Stimulated activated naive CD8-positive, alpha-beta T cell treated with anti-CD3 and anti-CD28 coated beads, Interleukin-15, Interleukin-2, amounts not matched to agents 100 ng/mL and 50 ng/mL, for 24 hours (primary cell): ENCODE measurements at regions not wholly inside any gene's neighbourhood (a gene's known extent, or its start where the extent isn't known, plus 50 kb on each side); places are given as distances from the start of the nearest gene placed in this dataset.

Experiments used
- H3K27ac Mint-ChIP-seq: one replicate; pipeline ENCODE4 v1.8.0; 2021; ENCODE audit warnings: mild to moderate bottlenecking, mixed read lengths
- H3K27me3 Mint-ChIP-seq: one replicate; pipeline ENCODE4 v1.8.0; 2021; ENCODE audit warnings: mixed read lengths
- H3K36me3 Mint-ChIP-seq: one replicate; pipeline ENCODE4 v1.8.0; 2021; ENCODE audit warnings: low read depth, mixed read lengths
- H3K4me1 Mint-ChIP-seq: one replicate; pipeline ENCODE4 v1.8.0; 2021; ENCODE audit warnings: low read depth, mixed read lengths
- H3K4me3 Mint-ChIP-seq: one replicate; pipeline ENCODE4 v1.8.0; 2021; ENCODE audit warnings: mild to moderate bottlenecking, mixed read lengths
- H3K9me3 Mint-ChIP-seq: one replicate; pipeline ENCODE4 v1.8.0; 2021; ENCODE audit warnings: mixed read lengths

- Mint-ChIP-seq H3K36me3 (no peaks in the 10 kb centered on the region), H3K4me1 (no peaks in the 10 kb centered on the region)
These were observed 785.3 kb downstream of the ARAP2 start for GRCh38 chr4:35459045-35459444.

DNA sequence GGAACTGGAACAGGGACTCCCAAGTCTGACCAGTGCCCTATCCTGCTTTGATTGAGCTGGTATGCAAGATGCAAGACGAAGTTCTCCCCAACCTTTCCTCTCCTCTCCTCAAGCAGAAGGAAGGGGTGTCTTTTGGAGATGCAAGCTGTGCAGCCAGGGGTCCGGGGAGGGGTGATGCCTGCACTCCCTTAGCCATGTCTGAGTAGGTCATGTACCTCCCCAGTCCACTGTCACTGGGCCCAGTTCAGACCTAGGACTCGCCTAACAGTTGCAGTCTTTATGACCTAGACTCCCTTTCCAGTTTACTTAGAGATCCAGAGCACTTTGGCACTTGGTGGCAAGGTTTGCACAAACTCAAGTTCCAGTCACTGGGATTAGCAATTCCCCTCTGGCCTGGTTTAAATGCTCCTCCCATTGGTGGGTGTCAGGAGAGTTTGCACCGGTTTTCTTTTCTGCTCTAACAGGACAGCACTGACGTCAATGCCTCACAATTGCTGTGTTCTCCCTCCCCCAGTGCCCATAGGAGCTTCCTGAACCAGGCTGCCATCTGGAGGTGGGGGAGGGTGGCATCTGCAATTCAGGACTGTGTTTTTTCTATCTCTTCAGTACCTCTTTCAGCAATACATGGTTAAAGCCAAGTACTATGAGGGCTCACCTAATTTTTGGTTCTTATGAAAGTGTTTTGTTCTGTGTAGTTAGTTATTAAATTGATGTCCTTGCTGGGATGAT lies 782.2 kb downstream of the ARAP2 start:
- H3K36me3 Mint-ChIP-seq: no peaks in the 10 kb centered on the region

More at GRCh38 chr4:35459045-35459444, 785.3 kb downstream of the ARAP2 start:
- Mint-ChIP-seq H3K4me3 (no peak overlapping the region), H3K27ac (no peak overlapping the region), H3K27me3 (no peaks in the 10 kb centered on the region), H3K9me3 (peaks cover 12% of the 10 kb centered on the region)

DNA sequence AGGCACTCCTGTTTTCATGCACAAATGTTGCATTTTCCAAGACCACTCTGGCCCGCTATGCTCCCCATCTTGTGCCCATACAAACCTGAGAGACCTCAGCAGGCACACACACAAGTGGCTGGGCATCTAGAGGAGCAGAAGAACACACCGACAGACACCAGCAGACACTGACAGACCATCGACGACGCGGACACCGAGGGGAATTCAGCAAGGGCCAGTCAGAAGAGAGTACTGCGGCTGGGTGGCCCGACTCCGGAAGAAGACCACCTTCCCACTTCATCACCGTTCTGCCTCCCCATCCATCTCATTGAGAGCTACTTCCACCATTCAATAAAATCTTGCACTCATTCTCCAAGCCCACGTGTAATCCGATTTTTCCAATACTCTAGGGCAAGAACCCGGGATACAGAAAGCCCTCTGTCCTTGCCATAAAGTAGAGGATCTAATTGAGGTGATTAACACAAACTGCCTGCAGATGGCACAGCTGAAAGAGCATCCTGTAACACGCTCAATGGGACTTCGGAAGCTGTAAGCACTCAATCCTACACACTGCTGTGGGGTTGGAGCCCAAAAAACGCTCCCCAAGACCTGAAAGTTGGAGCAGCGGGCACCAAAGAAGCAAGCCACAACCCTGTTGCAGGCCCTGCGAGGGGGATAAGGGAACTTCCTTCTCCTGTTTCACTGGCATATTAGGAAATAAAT lies 780.9 kb downstream of the ARAP2 start:
- H3K36me3 Mint-ChIP-seq: no peaks in the 10 kb centered on the region
- no peaks in the 10 kb centered on the region for H3K27me3 Mint-ChIP-seq
- no peak overlapping the region for H3K4me3 Mint-ChIP-seq
- no peaks in the 10 kb centered on the region for H3K4me1 Mint-ChIP-seq
- peaks cover 4% of the 10 kb centered on the region for H3K9me3 Mint-ChIP-seq
- H3K27ac Mint-ChIP-seq: no peak overlapping the region

More for the DNA sequence above, 782.2 kb downstream of the ARAP2 start:
- H3K9me3 Mint-ChIP-seq: peaks cover 9% of the 10 kb centered on the region
- H3K4me1 Mint-ChIP-seq: no peaks in the 10 kb centered on the region
- H3K4me3 Mint-ChIP-seq: no peak overlapping the region
- H3K27ac Mint-ChIP-seq: no peak overlapping the region
- H3K27me3 Mint-ChIP-seq: no peaks in the 10 kb centered on the region

DNA sequence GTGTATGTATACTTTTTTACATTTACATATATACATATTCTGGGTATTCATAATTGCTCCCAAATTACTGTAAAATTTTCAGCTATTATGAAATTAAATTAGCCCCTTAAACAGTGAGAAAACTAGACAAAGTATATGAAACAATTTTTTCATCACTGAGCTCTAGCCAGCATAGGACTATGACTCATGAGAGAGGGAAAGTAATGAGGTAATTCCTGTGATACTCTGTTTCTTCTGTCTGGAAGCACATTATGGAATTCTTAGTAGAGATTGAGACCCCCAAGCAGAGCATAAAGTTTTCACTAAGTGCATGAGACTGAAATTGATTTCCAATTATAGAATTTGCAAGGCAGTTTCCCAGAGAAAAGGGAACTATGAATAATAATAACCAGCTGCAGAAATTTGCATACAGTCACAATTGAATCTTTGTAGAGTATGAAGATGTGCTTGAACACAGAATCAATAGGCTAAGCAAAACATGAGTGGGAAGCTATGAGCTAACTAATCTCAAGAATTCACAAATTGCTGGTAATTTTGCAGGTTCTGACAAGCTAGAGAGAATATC lies 779.3 kb downstream of the ARAP2 start:
- no peak overlapping the region for H3K4me3 Mint-ChIP-seq
- no peaks in the 10 kb centered on the region for H3K27me3 Mint-ChIP-seq
- H3K4me1 Mint-ChIP-seq: no peaks in the 10 kb centered on the region
- H3K36me3 Mint-ChIP-seq: no peaks in the 10 kb centered on the region
- H3K27ac Mint-ChIP-seq: no peak overlapping the region
- peaks cover 2% of the 10 kb centered on the region for H3K9me3 Mint-ChIP-seq

DNA sequence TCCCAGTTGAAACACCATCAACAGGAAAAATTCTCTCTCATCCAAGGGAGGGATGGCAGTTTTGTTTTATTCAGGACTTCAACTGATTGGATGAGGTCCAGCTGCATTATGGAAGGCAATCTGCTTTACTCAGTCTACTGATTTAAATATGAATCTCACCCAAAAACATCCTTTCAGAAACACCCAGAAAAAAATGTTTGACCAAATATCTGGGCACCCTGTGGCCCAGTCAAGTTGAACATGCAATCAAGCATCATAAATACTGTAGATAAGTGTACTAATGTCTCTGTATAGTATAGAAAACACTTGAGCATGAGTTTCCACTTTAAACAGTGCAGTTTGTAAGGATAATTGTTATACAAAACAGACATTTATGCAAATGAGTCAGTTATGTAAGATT lies 753.2 kb downstream of the ARAP2 start:
- Mint-ChIP-seq H3K27ac (no peak overlapping the region), H3K27me3 (no peaks in the 10 kb centered on the region), H3K9me3 (no peaks in the 10 kb centered on the region), H3K4me3 (no peak overlapping the region), H3K4me1 (no peaks in the 10 kb centered on the region), H3K36me3 (no peaks in the 10 kb centered on the region)

GRCh38 chr4:35493977-35494376 lies 750.3 kb downstream of the ARAP2 start:
- no peak overlapping the region for H3K4me3 Mint-ChIP-seq

GRCh38 chr4:35494955-35495354 lies 749.4 kb downstream of the ARAP2 start:
- Mint-ChIP-seq H3K4me3 (no peak overlapping the region), H3K9me3 (no peaks in the 10 kb centered on the region), H3K27ac (no peak overlapping the region), H3K4me1 (no peaks in the 10 kb centered on the region), H3K27me3 (no peaks in the 10 kb centered on the region), H3K36me3 (no peaks in the 10 kb centered on the region)

More at GRCh38 chr4:35493977-35494376, 750.3 kb downstream of the ARAP2 start:
- Mint-ChIP-seq H3K9me3 (no peaks in the 10 kb centered on the region), H3K27me3 (no peaks in the 10 kb centered on the region), H3K4me1 (no peaks in the 10 kb centered on the region), H3K36me3 (no peaks in the 10 kb centered on the region), H3K27ac (no peak overlapping the region)

DNA sequence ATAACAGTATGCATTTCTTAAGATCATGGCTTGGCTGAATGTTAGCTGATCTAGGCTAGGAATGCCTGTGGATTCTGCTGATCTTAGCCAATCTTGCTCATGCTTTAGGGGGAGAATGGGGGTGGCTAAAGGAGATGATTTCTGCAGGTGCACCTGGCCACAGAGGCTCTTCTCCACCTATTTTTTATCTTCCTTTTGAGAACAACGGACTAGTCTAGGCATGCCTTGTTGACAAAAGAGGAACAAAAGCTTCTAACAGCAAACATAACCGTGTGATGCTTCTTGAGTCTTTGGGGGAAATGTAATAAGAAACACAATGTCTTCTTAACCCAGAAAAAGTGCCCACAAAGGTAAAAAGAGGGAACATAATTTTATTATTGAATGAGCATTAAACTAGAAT lies 743.5 kb downstream of the ARAP2 start:
- Mint-ChIP-seq H3K9me3 (no peaks in the 10 kb centered on the region), H3K4me3 (no peak overlapping the region), H3K27me3 (no peaks in the 10 kb centered on the region), H3K4me1 (no peaks in the 10 kb centered on the region), H3K27ac (no peak overlapping the region), H3K36me3 (no peaks in the 10 kb centered on the region)

DNA sequence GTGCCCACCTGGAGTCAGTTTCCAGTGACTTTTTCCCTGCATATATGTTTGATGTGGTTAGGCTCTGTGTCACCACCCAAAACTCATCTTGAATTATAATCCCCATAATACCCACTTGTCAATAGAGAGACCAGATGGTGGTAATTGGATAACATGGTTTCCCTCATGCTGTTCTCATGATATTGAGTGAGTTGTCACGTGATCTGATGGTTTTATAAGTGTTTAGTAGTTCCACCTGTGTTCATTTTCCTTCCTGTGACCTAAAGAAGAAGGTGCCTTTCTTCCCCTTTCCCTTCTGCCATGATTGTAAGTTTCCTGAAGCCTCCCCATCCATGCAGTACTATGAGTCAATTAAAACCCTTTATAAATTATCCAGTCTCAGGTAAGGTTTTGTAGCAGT lies 740.9 kb downstream of the ARAP2 start:
- Mint-ChIP-seq H3K27ac (no peak overlapping the region), H3K9me3 (no peaks in the 10 kb centered on the region), H3K4me1 (no peaks in the 10 kb centered on the region), H3K4me3 (no peak overlapping the region), H3K27me3 (no peaks in the 10 kb centered on the region), H3K36me3 (no peaks in the 10 kb centered on the region)

- H3K9me3 Mint-ChIP-seq: no peaks in the 10 kb centered on the region
- no peaks in the 10 kb centered on the region for H3K27me3 Mint-ChIP-seq
- no peaks in the 10 kb centered on the region for H3K36me3 Mint-ChIP-seq
- no peak overlapping the region for H3K27ac Mint-ChIP-seq
- H3K4me1 Mint-ChIP-seq: no peaks in the 10 kb centered on the region
- no peak overlapping the region for H3K4me3 Mint-ChIP-seq
These were observed 738.2 kb downstream of the ARAP2 start for GRCh38 chr4:35506161-35506560.

DNA sequence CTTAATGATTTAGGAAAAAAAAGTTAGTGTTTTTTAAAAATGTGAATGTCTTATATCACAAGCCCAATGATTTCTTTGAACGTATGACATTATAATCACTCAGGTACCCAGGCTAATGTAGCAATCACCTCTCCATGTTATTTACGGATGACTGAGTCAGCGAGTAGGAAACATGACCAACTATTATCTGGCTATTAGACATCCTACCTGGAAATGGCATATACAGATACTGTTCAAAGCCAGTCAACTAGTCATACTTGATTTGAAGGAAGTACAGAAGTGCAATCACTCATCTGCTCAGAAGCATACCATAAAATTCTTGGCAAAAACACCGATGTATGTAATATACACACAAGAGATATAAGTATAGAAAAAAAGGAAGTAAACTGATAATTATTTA lies 732.5 kb downstream of the ARAP2 start:
- Mint-ChIP-seq H3K4me3 (no peak overlapping the region), H3K27me3 (no peaks in the 10 kb centered on the region), H3K9me3 (no peaks in the 10 kb centered on the region), H3K27ac (no peak overlapping the region), H3K4me1 (no peaks in the 10 kb centered on the region), H3K36me3 (no peaks in the 10 kb centered on the region)

GRCh38 chr4:35516102-35516501 lies 728.2 kb downstream of the ARAP2 start:
- H3K36me3 Mint-ChIP-seq: no peaks in the 10 kb centered on the region
- no peak overlapping the region for H3K4me3 Mint-ChIP-seq
- no peaks in the 10 kb centered on the region for H3K4me1 Mint-ChIP-seq
- no peaks in the 10 kb centered on the region for H3K9me3 Mint-ChIP-seq
- H3K27me3 Mint-ChIP-seq: no peaks in the 10 kb centered on the region
- no peak overlapping the region for H3K27ac Mint-ChIP-seq

DNA sequence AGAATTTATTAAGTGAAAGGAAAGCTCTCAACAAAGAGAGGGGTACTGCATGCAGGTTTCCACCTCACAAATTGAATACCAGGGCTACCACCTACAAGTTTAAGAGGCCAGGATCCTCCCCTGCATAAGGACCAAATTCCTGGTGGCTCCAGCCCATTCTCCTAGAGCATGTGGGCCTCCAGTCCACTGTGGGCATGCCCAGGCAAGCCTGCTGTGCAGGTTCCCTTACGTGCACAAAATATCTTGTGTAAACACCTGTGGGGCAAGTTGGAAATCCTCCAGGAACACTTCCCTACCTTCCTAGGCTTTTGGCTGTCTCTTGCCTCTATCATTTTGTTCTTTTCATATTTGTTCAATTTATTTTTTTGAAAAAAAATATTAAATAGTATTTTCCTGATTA lies 724.3 kb downstream of the ARAP2 start:
- Mint-ChIP-seq H3K4me3 (no peak overlapping the region), H3K36me3 (no peaks in the 10 kb centered on the region), H3K27ac (no peak overlapping the region), H3K4me1 (no peaks in the 10 kb centered on the region), H3K9me3 (no peaks in the 10 kb centered on the region), H3K27me3 (no peaks in the 10 kb centered on the region)

GRCh38 chr4:35521682-35522081 lies 722.6 kb downstream of the ARAP2 start:
- Mint-ChIP-seq H3K36me3 (no peaks in the 10 kb centered on the region), H3K9me3 (no peaks in the 10 kb centered on the region), H3K4me3 (no peak overlapping the region), H3K4me1 (no peaks in the 10 kb centered on the region), H3K27me3 (no peaks in the 10 kb centered on the region), H3K27ac (no peak overlapping the region)

- H3K36me3 Mint-ChIP-seq: no peaks in the 10 kb centered on the region
- no peaks in the 10 kb centered on the region for H3K9me3 Mint-ChIP-seq
- H3K27ac Mint-ChIP-seq: no peak overlapping the region
- no peaks in the 10 kb centered on the region for H3K4me1 Mint-ChIP-seq
- no peaks in the 10 kb centered on the region for H3K27me3 Mint-ChIP-seq
- no peak overlapping the region for H3K4me3 Mint-ChIP-seq
These were observed 718.9 kb downstream of the ARAP2 start for GRCh38 chr4:35525192-35525978.
